Loucy (cell line): ENCODE measurements at regions not wholly inside any gene's neighbourhood (a gene's known extent, or its start where the extent isn't known, plus 50 kb on each side); places are given as distances from the start of the nearest gene placed in this dataset.

Source experiments
- EZH2phosphoT487 ChIP-seq: fragments of 200-600 bp; IDR thresholded peaks from 2 replicates; pipeline ENCODE4 v1.6.1; 2018; ENCODE audit warnings: antibody characterized with exemption, mild to moderate bottlenecking, moderate library complexity, borderline replicate concordance
- TF ChIP-seq, protein P1 (sequence below): fragments of 200-600 bp; sonication (generic); conservative IDR thresholded peaks from 2 replicates; pipeline ENCODE4 v1.5.1; 2014; ENCODE audit warnings: mild to moderate bottlenecking, antibody characterized with exemption, low read length

GRCh38 chrX:137426695-137427425 lies 139.1 kb upstream of the ZIC3 start:
- TF ChIP-seq, protein P1, sequence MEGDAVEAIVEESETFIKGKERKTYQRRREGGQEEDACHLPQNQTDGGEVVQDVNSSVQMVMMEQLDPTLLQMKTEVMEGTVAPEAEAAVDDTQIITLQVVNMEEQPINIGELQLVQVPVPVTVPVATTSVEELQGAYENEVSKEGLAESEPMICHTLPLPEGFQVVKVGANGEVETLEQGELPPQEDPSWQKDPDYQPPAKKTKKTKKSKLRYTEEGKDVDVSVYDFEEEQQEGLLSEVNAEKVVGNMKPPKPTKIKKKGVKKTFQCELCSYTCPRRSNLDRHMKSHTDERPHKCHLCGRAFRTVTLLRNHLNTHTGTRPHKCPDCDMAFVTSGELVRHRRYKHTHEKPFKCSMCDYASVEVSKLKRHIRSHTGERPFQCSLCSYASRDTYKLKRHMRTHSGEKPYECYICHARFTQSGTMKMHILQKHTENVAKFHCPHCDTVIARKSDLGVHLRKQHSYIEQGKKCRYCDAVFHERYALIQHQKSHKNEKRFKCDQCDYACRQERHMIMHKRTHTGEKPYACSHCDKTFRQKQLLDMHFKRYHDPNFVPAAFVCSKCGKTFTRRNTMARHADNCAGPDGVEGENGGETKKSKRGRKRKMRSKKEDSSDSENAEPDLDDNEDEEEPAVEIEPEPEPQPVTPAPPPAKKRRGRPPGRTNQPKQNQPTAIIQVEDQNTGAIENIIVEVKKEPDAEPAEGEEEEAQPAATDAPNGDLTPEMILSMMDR: no peak
- no peak for TF ChIP-seq EZH2phosphoT487
